ENCODE measurements at regions not wholly inside any gene's neighbourhood (a gene's known extent, or its start where the extent isn't known, plus 50 kb on each side); places are given as distances from the start of the nearest gene placed in this dataset.

GRCh38 chr2:56030901-56031300 lies 107.3 kb upstream of the EFEMP1 start:
- ATAC-seq = no peak
- TF ChIP-seq OSR1 (CRISPR knock-in tag; IDR thresholded peaks at IDR 0.05) (no peak), GLIS3 (CRISPR knock-in tag; IDR thresholded peaks at IDR 0.05) (no peak), POU6F1 (CRISPR knock-in tag; IDR thresholded peaks at IDR 0.05; ENCODE audit: borderline replicate concordance, low read depth) (no peak), ISL1 (CRISPR knock-in tag; IDR thresholded peaks at IDR 0.05) (no peak), ZFP30 (CRISPR knock-in tag; IDR thresholded peaks at IDR 0.05) (no peak), ZNF565 (CRISPR knock-in tag; conservative IDR thresholded peaks at IDR 0.05; ENCODE audit: low read depth) (no peak), BACH2 (CRISPR knock-in tag; IDR thresholded peaks at IDR 0.05; ENCODE audit: borderline replicate concordance) (no peak), SNAI2 (CRISPR knock-in tag; IDR thresholded peaks at IDR 0.05) (no peak), TOX (CRISPR knock-in tag; IDR thresholded peaks at IDR 0.05; ENCODE audit: borderline replicate concordance) (no peak)

- TF ChIP-seq RARB (CRISPR knock-in tag; IDR thresholded peaks at IDR 0.05) = no peak
- TF ChIP-seq CREB5 (CRISPR knock-in tag; IDR thresholded peaks at IDR 0.05; ENCODE audit: low read depth) = no peak
- TF ChIP-seq ZNF70 (CRISPR knock-in tag; IDR thresholded peaks at IDR 0.05) = no peak
- TF ChIP-seq CSDC2 (CRISPR knock-in tag; IDR thresholded peaks at IDR 0.05) = no peak
- TF ChIP-seq SNAI2 (CRISPR knock-in tag; IDR thresholded peaks at IDR 0.05) = no peak
- TF ChIP-seq ARNTL (CRISPR knock-in tag; IDR thresholded peaks at IDR 0.05; ENCODE audit: borderline replicate concordance, low read depth) = no peak
- no peak for TF ChIP-seq BACH2 (CRISPR knock-in tag; IDR thresholded peaks at IDR 0.05; ENCODE audit: borderline replicate concordance)
- no peak for TF ChIP-seq OSR1 (CRISPR knock-in tag; IDR thresholded peaks at IDR 0.05)
- no peak for TF ChIP-seq ZFP3 (CRISPR knock-in tag; IDR thresholded peaks at IDR 0.05)
- TF ChIP-seq PATZ1 (CRISPR knock-in tag; IDR thresholded peaks at IDR 0.05; ENCODE audit: borderline replicate concordance) = no peak
- no peak for TF ChIP-seq TSHZ2 (CRISPR knock-in tag; IDR thresholded peaks at IDR 0.05)
- no peak for TF ChIP-seq ZNF565 (CRISPR knock-in tag; conservative IDR thresholded peaks at IDR 0.05; ENCODE audit: low read depth)
- no peak for TF ChIP-seq TOX (CRISPR knock-in tag; IDR thresholded peaks at IDR 0.05; ENCODE audit: borderline replicate concordance)
- ATAC-seq = no peak
Observed at GRCh38 chr2:56034258-56034657, 110.7 kb upstream of the EFEMP1 start.

GRCh38 chr2:56040189-56040588 lies 116.6 kb upstream of the EFEMP1 start:
- ATAC-seq = no peak
- TF ChIP-seq ESRRG (CRISPR knock-in tag; IDR thresholded peaks at IDR 0.05) = no peak
- TF ChIP-seq ISL1 (CRISPR knock-in tag; IDR thresholded peaks at IDR 0.05) = no peak
- TF ChIP-seq ARNTL (CRISPR knock-in tag; IDR thresholded peaks at IDR 0.05; ENCODE audit: borderline replicate concordance, low read depth) = no peak
- TF ChIP-seq CSDC2 (CRISPR knock-in tag; IDR thresholded peaks at IDR 0.05) = no peak
- TF ChIP-seq OSR1 (CRISPR knock-in tag; IDR thresholded peaks at IDR 0.05) = no peak
- TF ChIP-seq GLIS3 (CRISPR knock-in tag; IDR thresholded peaks at IDR 0.05) = no peak
- TF ChIP-seq ZFP30 (CRISPR knock-in tag; IDR thresholded peaks at IDR 0.05) = no peak
- no peak for TF ChIP-seq POU6F1 (CRISPR knock-in tag; IDR thresholded peaks at IDR 0.05; ENCODE audit: borderline replicate concordance, low read depth)

- TF ChIP-seq ZFP30 (CRISPR knock-in tag; IDR thresholded peaks at IDR 0.05) = no peak
- TF ChIP-seq RARB (CRISPR knock-in tag; IDR thresholded peaks at IDR 0.05) = no peak
- no peak for TF ChIP-seq ZNF565 (CRISPR knock-in tag; conservative IDR thresholded peaks at IDR 0.05; ENCODE audit: low read depth)
- no peak for TF ChIP-seq OSR1 (CRISPR knock-in tag; IDR thresholded peaks at IDR 0.05)
- no peak for TF ChIP-seq ZFP3 (CRISPR knock-in tag; IDR thresholded peaks at IDR 0.05)
- TF ChIP-seq CSDC2 (CRISPR knock-in tag; IDR thresholded peaks at IDR 0.05) = no peak
- no peak for TF ChIP-seq PATZ1 (CRISPR knock-in tag; IDR thresholded peaks at IDR 0.05; ENCODE audit: borderline replicate concordance)
- TF ChIP-seq ZNF8 (CRISPR knock-in tag; IDR thresholded peaks at IDR 0.05) = no peak
- no peak for TF ChIP-seq PPARA (CRISPR knock-in tag; IDR thresholded peaks at IDR 0.05; ENCODE audit: borderline replicate concordance)
- TF ChIP-seq ISL1 (CRISPR knock-in tag; IDR thresholded peaks at IDR 0.05) = no peak
- ATAC-seq = no peak
Observed at GRCh38 chr2:56040834-56041233, 117.3 kb upstream of the EFEMP1 start.
